Adrenal gland (tissue), 5 donors: ENCODE measurements at regions not wholly inside any gene's neighbourhood (a gene's known extent, or its start where the extent isn't known, plus 50 kb on each side); places are given as distances from the start of the nearest gene placed in this dataset.

Experiments used
- CTCF ChIP-seq, 6 experiments: fragments of 450-650 bp in 4 of 6; fragments of 200-600 bp in 2 of 6; sonication (generic) in 1 of 6; IDR thresholded peaks; 1 replicate in 5 of 6; 2 replicates in 1 of 6; pipeline versions ENCODE4 v1.5.1 to v1.8.0; 2016 to 2021; ENCODE audit warnings: antibody characterized with exemption in 6 of 6, mild to moderate bottlenecking in 2 of 6, moderate library complexity in 1 of 6
- POLR2A ChIP-seq, 2 donors: fragments of 450-650 bp; IDR thresholded peaks; one replicate each; pipeline ENCODE4 v1.6.1; 2017; ENCODE audit warnings: antibody characterized with exemption in 2 of 2, mild to moderate bottlenecking in 2 of 2, moderate library complexity in 1 of 2
- donor health status: DM: no; HTN: no; CAD: no.

DNA sequence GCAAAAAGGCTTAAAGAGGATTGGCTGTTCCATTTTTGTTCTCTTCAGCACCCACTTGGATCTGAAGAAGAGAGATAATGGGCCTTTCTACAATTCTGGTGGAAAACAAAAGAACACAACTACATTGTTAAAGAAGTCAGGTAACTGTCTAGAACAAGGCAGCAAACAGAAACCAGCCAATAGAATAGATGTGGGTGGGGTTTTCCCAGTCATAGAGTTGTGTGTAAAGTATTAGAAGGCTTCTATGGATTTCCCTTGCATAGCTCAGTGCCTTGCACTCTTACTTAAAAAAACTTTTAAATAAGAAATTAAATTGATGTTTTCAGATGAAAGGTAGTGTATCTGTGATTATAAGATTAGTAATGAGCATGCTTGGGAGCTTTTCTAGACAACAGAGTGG, 462.7 kb upstream of the ATP11B start:
- no peak for TF ChIP-seq CTCF (IDR thresholded peaks at IDR 0.05)
- TF ChIP-seq POLR2A (IDR thresholded peaks at IDR 0.05), result no peak
